H1 (cell line): ENCODE measurements at regions not wholly inside any gene's neighbourhood (a gene's known extent, or its start where the extent isn't known, plus 50 kb on each side); places are given as distances from the start of the nearest gene placed in this dataset.

ENCODE experiments used
- CEBPB ChIP-seq: IDR thresholded peaks from 2 replicates; pipeline ENCODE4 v1.6.1; 2012; ENCODE audit warnings: low read depth, low read length
- CTCF ChIP-seq, 3 experiments: IDR thresholded peaks; 1 replicate in 2 of 3; 2 replicates in 1 of 3; pipeline versions ENCODE4 v1.5.1 to v1.6.1; 2011; ENCODE audit warnings: low read length in 3 of 3, mild to moderate bottlenecking in 3 of 3, inconsistent platforms in 2 of 3, low read depth in 1 of 3, moderate library complexity in 1 of 3; ENCODE audit not compliant: insufficient read depth in 1 of 3; ENCODE audit errors: control extremely low read depth in 1 of 3
- TBP ChIP-seq: IDR thresholded peaks from 2 replicates; pipeline ENCODE4 v1.6.1; 2011; ENCODE audit warnings: low read depth, low read length, improper control_type of control experiment

DNA sequence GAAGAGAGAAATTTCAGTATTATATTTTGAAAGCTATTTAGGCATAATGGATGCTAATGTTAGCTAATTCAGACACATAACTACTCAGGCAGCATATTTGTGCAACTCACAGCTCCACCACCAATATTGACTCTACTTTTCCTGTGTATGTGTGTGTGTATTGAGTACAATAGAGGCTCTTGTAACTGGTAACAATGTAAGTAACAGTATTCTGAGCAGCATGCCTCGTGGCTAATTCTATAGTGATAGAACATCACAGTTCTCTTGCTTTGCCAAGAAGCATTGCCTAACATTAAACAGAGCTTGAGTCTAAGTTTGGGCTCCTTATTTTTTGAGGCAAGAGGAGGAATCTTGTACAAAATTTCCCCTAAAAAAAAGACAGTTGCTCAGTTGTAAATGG lies 98.6 kb upstream of the ARHGEF26 start:
- TF ChIP-seq CTCF (IDR thresholded peaks at IDR 0.05; ENCODE audit: control extremely low read depth in 1 of 3, insufficient read depth in 1 of 3, low read depth in 1 of 3, low read length in 3 of 3), result no peak
- no peak for TF ChIP-seq CEBPB
- TF ChIP-seq TBP, result no peak
